ENCODE measurements at regions not wholly inside any gene's neighbourhood (a gene's known extent, or its start where the extent isn't known, plus 50 kb on each side); places are given as distances from the start of the nearest gene placed in this dataset.
A peak's percentile ranks its signal among the peaks of the same experiment; 100 is the strongest.

GRCh38 chr12:108047071-108047550, 82.0 kb upstream of the WSCD2 start:
- TF ChIP-seq POLR2A (IDR thresholded peaks at IDR 0.05) (no peak), POLR2AphosphoS5 (IDR thresholded peaks at IDR 0.05) (peak in 2 of 3 donors; percentile 25 to 45), CTCF (IDR thresholded peaks at IDR 0.05) (no peak)
